HEK293 (cell line): ENCODE measurements at regions not wholly inside any gene's neighbourhood (a gene's known extent, or its start where the extent isn't known, plus 50 kb on each side); places are given as distances from the start of the nearest gene placed in this dataset.
A peak's percentile ranks its signal among the peaks of the same experiment; 100 is the strongest.

Experiments
- CTCF ChIA-PET: fragments of 350-600 bp; formaldehyde crosslinking; extraction: SDS; loops from one replicate; lab custom pipeline; 2021; ENCODE audit warnings: antibody characterized with exemption; lab: Yijun Ruan, JAX
- POLR2A ChIA-PET: fragments of 300-600 bp; formaldehyde crosslinking; extraction: SDS; loops from one replicate; lab custom pipeline; 2020; ENCODE audit warnings: antibody characterized with exemption, inconsistent platforms; lab: Yijun Ruan, JAX
- H3K27ac ChIP-seq: fragments of 200-500 bp; sonication (Bioruptor generic); 2 replicates; pipeline ENCODE4 v1.5.1; 2014; ENCODE audit warnings: low read depth, low read length, control low read depth, inconsistent platforms; ENCODE audit errors: extremely low read depth
- H3K36me3 ChIP-seq, 2 experiments: fragments of 200-500 bp in 1 of 2; sonication (Bioruptor generic) in 1 of 2; 1 replicate in 1 of 2; 2 replicates in 1 of 2; pipeline ENCODE4 v1.5.1; 2014 to 2017; ENCODE audit warnings: inconsistent platforms in 2 of 2, low read length in 2 of 2; ENCODE audit not compliant: control insufficient read depth in 2 of 2, insufficient read depth in 1 of 2
- H3K4me1 ChIP-seq: fragments of 200-500 bp; sonication (Bioruptor generic); 2 replicates; pipeline ENCODE4 v1.5.1; 2014; ENCODE audit warnings: mild to moderate bottlenecking, low read length, inconsistent platforms; ENCODE audit not compliant: control insufficient read depth, insufficient read depth
- H3K4me3 ChIP-seq: 2 replicates; pipeline ENCODE4 v1.5.1; 2011; ENCODE audit warnings: low read depth, mild to moderate bottlenecking, control low read depth, low read length, moderate library complexity
- H3K9me3 ChIP-seq: fragments of 200-500 bp; sonication (Bioruptor generic); 2 replicates; pipeline ENCODE4 v1.5.1; 2014; ENCODE audit warnings: low read depth, low read length, inconsistent platforms; ENCODE audit not compliant: control insufficient read depth, insufficient read depth
- BCL11B ChIP-seq: fragments of 450-650 bp; formaldehyde crosslinking; IDR thresholded peaks from 2 replicates; pipeline ENCODE4 v1.5.1; 2016; ENCODE audit warnings: low read depth, missing biosample characterization, missing genetic modification characterization
- EGR2 ChIP-seq: fragments of 450-650 bp; formaldehyde crosslinking; IDR thresholded peaks from 2 replicates; pipeline ENCODE4 v1.5.1; 2016; ENCODE audit warnings: low read depth, missing biosample characterization, missing genetic modification characterization
- GLI4 ChIP-seq: fragments of 450-650 bp; formaldehyde crosslinking; IDR thresholded peaks from 2 replicates; pipeline ENCODE4 v1.5.1; 2016; ENCODE audit warnings: missing biosample characterization, missing genetic modification characterization
- KLF8 ChIP-seq: fragments of 450-650 bp; formaldehyde crosslinking; IDR thresholded peaks from 2 replicates; pipeline ENCODE4 v1.5.1; 2016; ENCODE audit warnings: missing biosample characterization, missing genetic modification characterization
- KLF9 ChIP-seq: fragments of 450-650 bp; formaldehyde crosslinking; IDR thresholded peaks from 2 replicates; pipeline ENCODE4 v1.5.1; 2016; ENCODE audit warnings: missing biosample characterization, missing genetic modification characterization, low read depth
- PRDM1 ChIP-seq: fragments of 450-650 bp; formaldehyde crosslinking; IDR thresholded peaks from 2 replicates; pipeline ENCODE4; 2016; ENCODE audit warnings: missing biosample characterization, missing genetic modification characterization
- PRDM6 ChIP-seq: fragments of 450-650 bp; formaldehyde crosslinking; IDR thresholded peaks from 2 replicates; pipeline ENCODE4 v1.5.1; 2017; ENCODE audit warnings: missing biosample characterization, missing genetic modification characterization
- TSHZ1 ChIP-seq: fragments of 450-650 bp; formaldehyde crosslinking; IDR thresholded peaks from 2 replicates; pipeline ENCODE4 v1.5.1; 2016; ENCODE audit warnings: missing biosample characterization, missing genetic modification characterization, borderline replicate concordance
- ZBTB17 ChIP-seq: fragments of 450-650 bp; formaldehyde crosslinking; IDR thresholded peaks from 2 replicates; pipeline ENCODE4 v1.5.1; 2016; ENCODE audit warnings: missing biosample characterization, missing genetic modification characterization
- ZBTB49 ChIP-seq: fragments of 450-650 bp; formaldehyde crosslinking; IDR thresholded peaks from 2 replicates; pipeline ENCODE4 v1.5.1; 2016; ENCODE audit warnings: missing biosample characterization, missing genetic modification characterization, low read depth
- ZIC2 ChIP-seq: fragments of 450-650 bp; formaldehyde crosslinking; IDR thresholded peaks from 2 replicates; pipeline ENCODE4 v1.5.1; 2016; ENCODE audit warnings: missing biosample characterization, missing genetic modification characterization
- ZNF114 ChIP-seq: fragments of 450-650 bp; formaldehyde crosslinking; IDR thresholded peaks from 2 replicates; pipeline ENCODE4 v1.5.0; 2017; ENCODE audit warnings: missing biosample characterization, missing genetic modification characterization
- ZNF239 ChIP-seq: fragments of 450-650 bp; formaldehyde crosslinking; IDR thresholded peaks from 2 replicates; pipeline ENCODE4 v1.5.1; 2016; ENCODE audit warnings: missing biosample characterization, missing genetic modification characterization
- ZNF248 ChIP-seq: fragments of 450-650 bp; formaldehyde crosslinking; IDR thresholded peaks from 2 replicates; pipeline ENCODE4 v1.5.1; 2017; ENCODE audit warnings: missing biosample characterization, missing genetic modification characterization
- ZNF398 ChIP-seq: fragments of 450-650 bp; formaldehyde crosslinking; IDR thresholded peaks from 2 replicates; pipeline ENCODE4 v1.5.1; 2017; ENCODE audit warnings: missing biosample characterization, missing genetic modification characterization
- ZNF433 ChIP-seq: fragments of 450-650 bp; formaldehyde crosslinking; IDR thresholded peaks from 2 replicates; pipeline ENCODE4 v1.5.1; 2016; ENCODE audit warnings: missing biosample characterization, missing genetic modification characterization, low read depth
- ZNF449 ChIP-seq: fragments of 450-650 bp; formaldehyde crosslinking; IDR thresholded peaks from 2 replicates; pipeline ENCODE4 v1.5.1; 2017; ENCODE audit warnings: missing biosample characterization, mild to moderate bottlenecking, missing genetic modification characterization, moderate library complexity
- ZNF544 ChIP-seq: fragments of 450-650 bp; formaldehyde crosslinking; IDR thresholded peaks from 2 replicates; pipeline ENCODE4 v1.5.0; 2017; ENCODE audit warnings: missing biosample characterization, missing genetic modification characterization
- ZNF560 ChIP-seq: fragments of 450-650 bp; formaldehyde crosslinking; IDR thresholded peaks from 2 replicates; pipeline ENCODE4 v1.5.1; 2017; ENCODE audit warnings: missing biosample characterization, missing genetic modification characterization, borderline replicate concordance
- ZNF600 ChIP-seq: fragments of 450-650 bp; formaldehyde crosslinking; IDR thresholded peaks from 2 replicates; pipeline ENCODE4 v1.5.1; 2016; ENCODE audit warnings: missing biosample characterization, missing genetic modification characterization
- ZNF623 ChIP-seq: fragments of 450-650 bp; formaldehyde crosslinking; IDR thresholded peaks from 2 replicates; pipeline ENCODE4 v1.5.1; 2016; ENCODE audit warnings: missing biosample characterization, missing genetic modification characterization
- ZNF843 ChIP-seq: fragments of 450-650 bp; formaldehyde crosslinking; IDR thresholded peaks from 2 replicates; pipeline ENCODE4 v1.5.1; 2016; ENCODE audit warnings: missing biosample characterization, missing genetic modification characterization
- ZXDB ChIP-seq: fragments of 450-650 bp; formaldehyde crosslinking; IDR thresholded peaks from 2 replicates; pipeline ENCODE4 v1.5.1; 2016; ENCODE audit warnings: missing biosample characterization, missing genetic modification characterization

GRCh38 chr16:85207357-85207921 is 95.2 kb upstream of the CIBAR2 start:
- Histone ChIP-seq H3K36me3 (peaks cover 0 to 6% of the 10 kb centered on the region in 2 experiments; a peak in 1 of 3 replicates), H3K9me3 (no peaks in the 10 kb centered on the region), H3K27ac (no peak overlapping the region), H3K4me3 (no peak overlapping the region), H3K4me1 (no peaks in the 10 kb centered on the region)
- ChIA-PET POLR2A (no interaction called here), CTCF (no interaction called here)
- TF ChIP-seq ZNF843 (tag by site-specific recombination) = no peak
- TF ChIP-seq ZNF600 = no peak
- no peak for TF ChIP-seq KLF9 (tag by site-specific recombination)
- peak; percentile 56 for TF ChIP-seq ZIC2 (tag by site-specific recombination)
- no peak for TF ChIP-seq TSHZ1
- TF ChIP-seq ZNF239 (tag by site-specific recombination) = no peak
- no peak for TF ChIP-seq ZNF398 (tag by site-specific recombination)
- TF ChIP-seq KLF8 (tag by site-specific recombination) = no peak

GRCh38 chr16:85208181-85208580 is 95.9 kb upstream of the CIBAR2 start:
- CTCF ChIA-PET = no interaction called here
- H3K4me1 ChIP-seq = no peaks in the 10 kb centered on the region
- TF ChIP-seq ZNF114 (tag by site-specific recombination) (no peak), ZBTB49 (no peak), ZNF623 (tag by site-specific recombination) (no peak), PRDM6 (tag by site-specific recombination) (no peak), ZNF600 (no peak), ZNF248 (tag by site-specific recombination) (no peak), ZNF560 (tag by site-specific recombination) (no peak), ZNF544 (tag by site-specific recombination) (no peak), BCL11B (tag by site-specific recombination) (no peak), ZXDB (tag by site-specific recombination) (no peak), ZNF449 (tag by site-specific recombination) (no peak), EGR2 (tag by site-specific recombination) (no peak), ZBTB17 (no peak), ZNF433 (tag by site-specific recombination) (no peak), GLI4 (no peak), PRDM1 (tag by site-specific recombination) (no peak)

More at GRCh38 chr16:85208181-85208580, 95.9 kb upstream of the CIBAR2 start:
- no peak overlapping the region for H3K4me3 ChIP-seq
- POLR2A ChIA-PET = interaction anchor here (0.6 kb wide), 1 partner anchor 520 kb away, joined by 5 read pairs; no protein-coding TSS in a partner anchor
- H3K36me3 ChIP-seq = peaks cover 0 to 6% of the 10 kb centered on the region in 2 experiments; a peak in 1 of 3 replicates
- H3K27ac ChIP-seq = no peak overlapping the region
- no peaks in the 10 kb centered on the region for H3K9me3 ChIP-seq
